ENCODE measurements at regions not wholly inside any gene's neighbourhood (a gene's known extent, or its start where the extent isn't known, plus 50 kb on each side); places are given as distances from the start of the nearest gene placed in this dataset.
"Not testable (repeated sequence)": the region's sequence is repeated elsewhere in the genome, so short reads cannot be mapped to it uniquely, and the experiment has no call there.

- Mint-ChIP-seq H3K27ac (no peak overlapping the region), H3K4me3 (ENCODE audit: low read depth) (no peak overlapping the region), H3K27me3 (no peaks in the 10 kb centered on the region), H3K4me1 (ENCODE audit: low read depth) (peaks cover 21% of the 10 kb centered on the region), H3K9me3 (ENCODE audit: low read depth) (no peaks in the 10 kb centered on the region), H3K36me3 (ENCODE audit: insufficient read depth) (no peaks in the 10 kb centered on the region)
- no peak for TF ChIP-seq CTCF (IDR thresholded peaks at IDR 0.05; ENCODE audit: unreplicated experiment)
- no peak for DNase-seq (ENCODE audit: low spot score, unreplicated experiment)
Measured at GRCh38 chr10:28906934-28907333, 229.6 kb downstream of the BAMBI start.

GRCh38 chr10:28909875-28910274, 232.6 kb downstream of the BAMBI start:
- H3K27ac Mint-ChIP-seq = no peak overlapping the region
- H3K4me1 Mint-ChIP-seq (ENCODE audit: low read depth) = peaks cover 19% of the 10 kb centered on the region
- TF ChIP-seq CTCF (IDR thresholded peaks at IDR 0.05; ENCODE audit: unreplicated experiment) = no peak
- no peaks in the 10 kb centered on the region for H3K9me3 Mint-ChIP-seq (ENCODE audit: low read depth)
- no peaks in the 10 kb centered on the region for H3K27me3 Mint-ChIP-seq
- no peak overlapping the region for H3K4me3 Mint-ChIP-seq (ENCODE audit: low read depth)
- H3K36me3 Mint-ChIP-seq (ENCODE audit: insufficient read depth) = no peaks in the 10 kb centered on the region
- no peak for DNase-seq (ENCODE audit: low spot score, unreplicated experiment)

- H3K4me1 Mint-ChIP-seq (ENCODE audit: low read depth) = peaks cover 19% of the 10 kb centered on the region
- no peaks in the 10 kb centered on the region for H3K27me3 Mint-ChIP-seq
- no peaks in the 10 kb centered on the region for H3K9me3 Mint-ChIP-seq (ENCODE audit: low read depth)
- DNase-seq (ENCODE audit: low spot score, unreplicated experiment) = no peak
- H3K36me3 Mint-ChIP-seq (ENCODE audit: insufficient read depth) = no peaks in the 10 kb centered on the region
- H3K4me3 Mint-ChIP-seq (ENCODE audit: low read depth) = no peak overlapping the region
- H3K27ac Mint-ChIP-seq = no peak overlapping the region
- no peak for TF ChIP-seq CTCF (IDR thresholded peaks at IDR 0.05; ENCODE audit: unreplicated experiment)
Measured at GRCh38 chr10:28910956-28911355, 233.6 kb downstream of the BAMBI start.

- H3K27me3 Mint-ChIP-seq; H3K4me3 Mint-ChIP-seq (ENCODE audit: low read depth); DNase-seq (ENCODE audit: low spot score, unreplicated experiment); H3K27ac Mint-ChIP-seq; H3K9me3 Mint-ChIP-seq (ENCODE audit: low read depth); H3K36me3 Mint-ChIP-seq (ENCODE audit: insufficient read depth): not testable (repeated sequence)
- H3K4me1 Mint-ChIP-seq (ENCODE audit: low read depth) = peaks cover 20% of the 10 kb centered on the region
Measured at GRCh38 chr10:28911511-28911910, 234.2 kb downstream of the BAMBI start.

GRCh38 chr10:28912017-28912783, 234.9 kb downstream of the BAMBI start:
- H3K4me1 Mint-ChIP-seq (ENCODE audit: low read depth) = peaks cover 22% of the 10 kb centered on the region
- peak overlapping the region; percentile 45 for H3K27ac Mint-ChIP-seq
- DNase-seq (ENCODE audit: low spot score, unreplicated experiment) = no peak
- H3K4me3 Mint-ChIP-seq (ENCODE audit: low read depth) = no peak overlapping the region
- TF ChIP-seq CTCF (IDR thresholded peaks at IDR 0.05; ENCODE audit: unreplicated experiment) = no peak
- no peaks in the 10 kb centered on the region for H3K27me3 Mint-ChIP-seq
- H3K9me3 Mint-ChIP-seq (ENCODE audit: low read depth) = no peaks in the 10 kb centered on the region
- no peaks in the 10 kb centered on the region for H3K36me3 Mint-ChIP-seq (ENCODE audit: insufficient read depth)

Measured in progenitor cell of endocrine pancreas (in vitro differentiated cells).